Gastroesophageal sphincter (tissue), 3 donors: ENCODE measurements at regions not wholly inside any gene's neighbourhood (a gene's known extent, or its start where the extent isn't known, plus 50 kb on each side); places are given as distances from the start of the nearest gene placed in this dataset.

Source experiments
- CTCF ChIP-seq, 4 experiments: fragments of 200-600 bp in 2 of 4; fragments of 450-650 bp in 2 of 4; sonication (generic) in 1 of 4; IDR thresholded peaks; one replicate each; pipeline ENCODE4 v1.5.1; 2017 to 2019; ENCODE audit warnings: antibody characterized with exemption in 4 of 4, mild to moderate bottlenecking in 2 of 4, moderate library complexity in 2 of 4
- EP300 ChIP-seq: sonication (generic); formaldehyde crosslinking; IDR thresholded peaks from one replicate; pipeline ENCODE4 v1.6.1; 2017; ENCODE audit warnings: antibody characterized with exemption, mild to moderate bottlenecking
- POLR2A ChIP-seq, 2 donors: fragments of 450-650 bp; IDR thresholded peaks; one replicate each; pipeline ENCODE4 v1.6.1; 2017; ENCODE audit warnings: antibody characterized with exemption in 2 of 2, mild to moderate bottlenecking in 2 of 2, moderate library complexity in 1 of 2
- POLR2AphosphoS5 ChIP-seq: sonication (generic); formaldehyde crosslinking; IDR thresholded peaks from one replicate; pipeline ENCODE4 v1.6.1; 2017; ENCODE audit warnings: antibody characterized with exemption

- TF ChIP-seq CTCF (IDR thresholded peaks at IDR 0.05) (no peak), POLR2A (IDR thresholded peaks at IDR 0.05) (no peak), POLR2AphosphoS5 (no peak), EP300 (no peak)
Observed at GRCh38 chr18:1784113-1784512, 787.2 kb downstream of the METTL4 start.
